ENCODE measurements at regions not wholly inside any gene's neighbourhood (a gene's known extent, or its start where the extent isn't known, plus 50 kb on each side); places are given as distances from the start of the nearest gene placed in this dataset.

- H3K4me1 ChIP-seq (ENCODE audit: insufficient read depth, low read length, severe bottlenecking) = no peaks in the 10 kb centered on the region
- TF ChIP-seq EZH2 (IDR thresholded peaks at IDR 0.05; ENCODE audit: borderline replicate concordance, low read length) = no peak
- TF ChIP-seq CTCF (IDR thresholded peaks at IDR 0.05; ENCODE audit: low read length) = no peak
- H4K20me1 ChIP-seq (ENCODE audit: insufficient read depth, low read length) = no peaks in the 10 kb centered on the region
- H3K36me3 ChIP-seq (ENCODE audit: insufficient read depth, low read length) = no peaks in the 10 kb centered on the region
- no peaks in the 10 kb centered on the region for H3K9me3 ChIP-seq (ENCODE audit: low read length)
- no peaks in the 10 kb centered on the region for H3K27me3 ChIP-seq (ENCODE audit: insufficient read depth, low read length)
- no peaks in the 10 kb centered on the region for H3F3A ChIP-seq (ENCODE audit: insufficient read depth, low read length)
- H3K9me2 ChIP-seq (ENCODE audit: low read depth, low read length) = no peaks in the 10 kb centered on the region
- no peak overlapping the region for H2AFZ ChIP-seq (ENCODE audit: low read length)
- no peak overlapping the region for H3K4me2 ChIP-seq (ENCODE audit: low read length)
- H3K4me3 ChIP-seq (ENCODE audit: low read depth, low read length, poor library complexity, severe bottlenecking) = no peak overlapping the region
- no peak overlapping the region for H3K27ac ChIP-seq (ENCODE audit: low read depth, low read length, poor library complexity, severe bottlenecking)
- no peak overlapping the region for H3K9ac ChIP-seq (ENCODE audit: low read length)
- no peaks in the 10 kb centered on the region for H3K79me2 ChIP-seq (ENCODE audit: insufficient read depth, low read length)
Measured at GRCh38 chr6:79787626-79788025, 156.5 kb downstream of the SH3BGRL2 start.

GRCh38 chr6:79784395-79784753 lies 153.2 kb downstream of the SH3BGRL2 start:
- Histone ChIP-seq H3K79me2 (ENCODE audit: insufficient read depth, low read length) (no peaks in the 10 kb centered on the region), H3K36me3 (ENCODE audit: insufficient read depth, low read length) (no peaks in the 10 kb centered on the region)

DNA sequence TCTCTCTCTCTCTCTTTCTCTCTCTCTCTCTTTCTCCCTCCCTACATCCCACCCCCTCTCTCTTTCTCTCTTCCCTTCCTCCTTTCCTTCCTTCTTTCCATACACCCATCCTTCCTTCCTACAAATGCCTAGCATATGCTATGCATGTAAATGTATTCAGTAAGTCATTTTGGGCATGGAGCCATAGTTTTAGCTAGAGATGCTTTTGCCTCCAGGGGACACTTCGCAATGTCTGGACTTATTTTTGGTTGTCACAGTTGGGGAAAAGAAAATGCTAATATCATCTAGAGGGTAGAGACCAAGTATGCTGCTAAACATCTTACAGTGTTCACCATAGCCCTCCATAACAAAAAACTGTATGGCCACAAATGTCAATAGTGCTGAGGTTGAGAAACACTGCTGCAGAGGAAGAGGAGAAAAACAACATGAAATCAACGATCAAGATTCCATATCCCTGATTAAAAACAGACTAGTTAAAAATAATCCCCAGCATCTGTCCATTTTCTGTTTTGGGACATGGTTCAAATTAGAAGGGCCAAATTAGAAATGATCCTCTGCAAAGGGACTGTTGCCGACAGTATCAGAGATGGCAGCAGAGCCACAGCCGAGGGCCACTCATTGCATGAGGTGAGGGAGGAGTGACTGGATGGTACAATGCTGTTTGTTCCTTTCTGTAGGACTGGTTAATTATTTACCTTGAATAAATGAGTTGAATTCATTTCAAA lies 152.7 kb downstream of the SH3BGRL2 start:
- no peaks in the 10 kb centered on the region for H3K9me2 ChIP-seq (ENCODE audit: low read depth, low read length)
- no peaks in the 10 kb centered on the region for H3K27me3 ChIP-seq (ENCODE audit: insufficient read depth, low read length)
- no peak overlapping the region for H3K27ac ChIP-seq (ENCODE audit: low read depth, low read length, poor library complexity, severe bottlenecking)
- H3K9ac ChIP-seq (ENCODE audit: low read length) = no peak overlapping the region
- no peaks in the 10 kb centered on the region for H3K79me2 ChIP-seq (ENCODE audit: insufficient read depth, low read length)
- H2AFZ ChIP-seq (ENCODE audit: low read length) = no peak overlapping the region
- H3K4me3 ChIP-seq (ENCODE audit: low read depth, low read length, poor library complexity, severe bottlenecking) = no peak overlapping the region
- H3K4me2 ChIP-seq (ENCODE audit: low read length) = no peak overlapping the region
- TF ChIP-seq CTCF (IDR thresholded peaks at IDR 0.05; ENCODE audit: low read length) (no peak), EZH2 (IDR thresholded peaks at IDR 0.05; ENCODE audit: borderline replicate concordance, low read length) (no peak)
- H3K36me3 ChIP-seq (ENCODE audit: insufficient read depth, low read length) = no peaks in the 10 kb centered on the region
- H3F3A ChIP-seq (ENCODE audit: insufficient read depth, low read length) = no peaks in the 10 kb centered on the region
- no peaks in the 10 kb centered on the region for H4K20me1 ChIP-seq (ENCODE audit: insufficient read depth, low read length)
- H3K9me3 ChIP-seq (ENCODE audit: low read length) = no peaks in the 10 kb centered on the region
- H3K4me1 ChIP-seq (ENCODE audit: insufficient read depth, low read length, severe bottlenecking) = no peaks in the 10 kb centered on the region

More at GRCh38 chr6:79784395-79784753, 153.2 kb downstream of the SH3BGRL2 start:
- H3K9ac ChIP-seq (ENCODE audit: low read length) = no peak overlapping the region
- H3F3A ChIP-seq (ENCODE audit: insufficient read depth, low read length) = no peaks in the 10 kb centered on the region
- TF ChIP-seq EZH2 (IDR thresholded peaks at IDR 0.05; ENCODE audit: borderline replicate concordance, low read length) (no peak), CTCF (IDR thresholded peaks at IDR 0.05; ENCODE audit: low read length) (no peak)
- H3K4me3 ChIP-seq (ENCODE audit: low read depth, low read length, poor library complexity, severe bottlenecking) = no peak overlapping the region
- no peak overlapping the region for H2AFZ ChIP-seq (ENCODE audit: low read length)
- no peak overlapping the region for H3K27ac ChIP-seq (ENCODE audit: low read depth, low read length, poor library complexity, severe bottlenecking)
- H3K9me3 ChIP-seq (ENCODE audit: low read length) = no peaks in the 10 kb centered on the region
- no peaks in the 10 kb centered on the region for H4K20me1 ChIP-seq (ENCODE audit: insufficient read depth, low read length)
- H3K9me2 ChIP-seq (ENCODE audit: low read depth, low read length) = no peaks in the 10 kb centered on the region
- no peak overlapping the region for H3K4me2 ChIP-seq (ENCODE audit: low read length)
- no peaks in the 10 kb centered on the region for H3K4me1 ChIP-seq (ENCODE audit: insufficient read depth, low read length, severe bottlenecking)
- no peaks in the 10 kb centered on the region for H3K27me3 ChIP-seq (ENCODE audit: insufficient read depth, low read length)
